Mucosa of descending colon (tissue), 3 donors: ENCODE measurements at regions not wholly inside any gene's neighbourhood (a gene's known extent, or its start where the extent isn't known, plus 50 kb on each side); places are given as distances from the start of the nearest gene placed in this dataset.

Experiments used
- ATAC-seq: fragments of 200-7000 bp; cut with Tn5 transposase; one replicate; pipeline ENCODE4 v1.9.1; 2020; ENCODE audit warnings: mild to moderate bottlenecking, moderate library complexity
- DNase-seq, 3 donors: peaks; one replicate each; pipeline ENCODE4 v3.0.0-alpha.2; 2020
- H3K36me3 ChIP-seq: fragments of 200-600 bp; one replicate; pipeline ENCODE4 v1.8.0; 2021; ENCODE audit warnings: low read depth, mild to moderate bottlenecking
- H3K4me1 ChIP-seq: fragments of 200-600 bp; one replicate; pipeline ENCODE4 v1.8.0; 2021; ENCODE audit warnings: low read depth, mild to moderate bottlenecking
- H3K4me3 ChIP-seq: fragments of 200-600 bp; one replicate; pipeline ENCODE4 v1.8.0; 2021; ENCODE audit warnings: mild to moderate bottlenecking
- H3K9me3 ChIP-seq: fragments of 200-600 bp; one replicate; pipeline ENCODE4 v1.8.0; 2021; ENCODE audit warnings: mild to moderate bottlenecking
- intact Hi-C, 2 donors: fragments of 100-400 bp; cut with DNase I in 1 of 2; cut with micrococcal nuclease in 1 of 2; formaldehyde crosslinking; loops; one replicate each; pipeline versions ENCODE4 v1.11.0 to v1.11.1; 2022; cut with DNase I, micrococcal nuclease
- TF ChIP-seq, protein P1 (sequence below): fragments of 200-600 bp; IDR thresholded peaks from one replicate; pipeline ENCODE4 v1.8.0; 2022; ENCODE audit warnings: antibody characterized with exemption, mild to moderate bottlenecking
- donor health status: DM: no; HTN: no; CAD: no; lungs with moderate emphysema.
- donor health status: DM: no; HTN: no; CAD: no.
- donor health status: DM: no; HTN: yes; CAD: no.

GRCh38 chr2:107069890-107070289 is 183.9 kb upstream of the ST6GAL2 start:
- Histone ChIP-seq H3K9me3 (no peaks in the 10 kb centered on the region), H3K4me3 (no peak overlapping the region), H3K36me3 (no peaks in the 10 kb centered on the region), H3K4me1 (peaks cover 11% of the 10 kb centered on the region)
- TF ChIP-seq, protein P1, sequence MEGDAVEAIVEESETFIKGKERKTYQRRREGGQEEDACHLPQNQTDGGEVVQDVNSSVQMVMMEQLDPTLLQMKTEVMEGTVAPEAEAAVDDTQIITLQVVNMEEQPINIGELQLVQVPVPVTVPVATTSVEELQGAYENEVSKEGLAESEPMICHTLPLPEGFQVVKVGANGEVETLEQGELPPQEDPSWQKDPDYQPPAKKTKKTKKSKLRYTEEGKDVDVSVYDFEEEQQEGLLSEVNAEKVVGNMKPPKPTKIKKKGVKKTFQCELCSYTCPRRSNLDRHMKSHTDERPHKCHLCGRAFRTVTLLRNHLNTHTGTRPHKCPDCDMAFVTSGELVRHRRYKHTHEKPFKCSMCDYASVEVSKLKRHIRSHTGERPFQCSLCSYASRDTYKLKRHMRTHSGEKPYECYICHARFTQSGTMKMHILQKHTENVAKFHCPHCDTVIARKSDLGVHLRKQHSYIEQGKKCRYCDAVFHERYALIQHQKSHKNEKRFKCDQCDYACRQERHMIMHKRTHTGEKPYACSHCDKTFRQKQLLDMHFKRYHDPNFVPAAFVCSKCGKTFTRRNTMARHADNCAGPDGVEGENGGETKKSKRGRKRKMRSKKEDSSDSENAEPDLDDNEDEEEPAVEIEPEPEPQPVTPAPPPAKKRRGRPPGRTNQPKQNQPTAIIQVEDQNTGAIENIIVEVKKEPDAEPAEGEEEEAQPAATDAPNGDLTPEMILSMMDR, result no peak
- ATAC-seq, result peak; percentile 71
- intact Hi-C loops, result no loop called here
- DNase-seq, result no peak

DNA sequence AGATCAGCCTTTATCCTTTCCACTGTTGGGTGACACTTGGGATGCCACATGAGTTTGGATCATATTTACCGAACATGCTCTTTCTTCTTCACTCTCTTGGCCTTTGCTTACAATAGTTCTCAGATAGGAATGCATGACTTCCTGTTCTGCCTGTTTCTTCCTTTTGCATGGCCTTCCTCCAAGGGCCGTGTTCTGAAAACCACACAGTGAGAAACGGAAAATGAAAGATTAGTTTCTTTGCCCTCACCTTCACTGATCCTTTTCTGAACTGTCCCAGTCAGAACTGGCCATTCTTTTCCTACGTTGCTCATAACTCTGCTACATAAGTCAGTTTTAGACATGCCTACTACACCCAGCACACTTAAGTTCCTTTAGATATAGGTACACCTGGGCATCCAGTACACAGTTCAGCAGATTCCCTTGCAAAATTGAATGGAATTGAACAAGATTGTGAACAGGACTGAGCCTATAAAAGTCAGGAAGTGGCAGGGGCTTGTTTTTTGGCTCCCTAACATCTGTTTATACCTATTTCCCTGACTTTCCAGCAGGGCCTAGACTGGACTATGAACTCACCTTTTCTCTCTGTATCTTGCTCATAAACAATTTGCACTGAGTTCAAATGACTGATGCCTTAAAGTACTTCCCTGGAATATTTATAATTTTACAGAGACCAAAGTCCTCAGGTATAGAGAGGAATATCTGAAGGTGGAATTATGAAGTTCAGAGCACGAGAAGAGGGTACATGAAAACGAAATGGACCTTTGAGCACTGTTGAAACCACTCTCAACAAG is 186.4 kb upstream of the ST6GAL2 start:
- Histone ChIP-seq H3K9me3 (no peaks in the 10 kb centered on the region), H3K36me3 (no peaks in the 10 kb centered on the region), H3K4me1 (peaks cover 11% of the 10 kb centered on the region), H3K4me3 (no peak overlapping the region)
- DNase-seq (peak in 1 of 3 donors; percentile 15), ATAC-seq (peak; percentile 68)
- TF ChIP-seq, protein P1, result no peak
- intact Hi-C loops, result no loop called here

GRCh38 chr2:107078584-107078983 is 192.6 kb upstream of the ST6GAL2 start:
- Histone ChIP-seq H3K9me3 (no peaks in the 10 kb centered on the region), H3K4me1 (no peaks in the 10 kb centered on the region), H3K4me3 (no peak overlapping the region), H3K36me3 (no peaks in the 10 kb centered on the region)
- intact Hi-C loops, result no loop called here
- no peak for ATAC-seq
- no peak for DNase-seq
- TF ChIP-seq, protein P1, result no peak

DNA sequence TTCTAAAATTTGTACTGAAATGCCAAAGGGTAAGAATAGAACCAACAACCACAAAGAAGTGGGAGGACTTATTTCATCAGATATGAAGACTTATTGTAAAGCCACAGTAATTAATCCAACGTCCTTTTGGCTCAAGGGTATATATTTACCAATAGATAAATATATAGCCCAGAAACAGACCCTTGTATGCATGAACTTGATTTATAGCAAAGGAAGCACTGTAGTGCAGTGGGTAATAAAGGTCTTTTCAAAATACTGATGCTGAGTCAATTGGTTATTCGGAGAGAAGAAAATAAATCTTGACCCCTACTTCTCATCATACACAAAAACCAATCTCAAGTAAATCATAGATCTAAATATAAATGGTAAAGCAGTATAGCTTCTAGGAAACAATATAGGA is 200.5 kb upstream of the ST6GAL2 start:
- no peaks in the 10 kb centered on the region for H3K4me1 ChIP-seq
- H3K9me3 ChIP-seq, result no peaks in the 10 kb centered on the region
- ATAC-seq (no peak), DNase-seq (no peak)
- H3K4me3 ChIP-seq, result no peak overlapping the region
- TF ChIP-seq, protein P1, result no peak
- no peaks in the 10 kb centered on the region for H3K36me3 ChIP-seq
- intact Hi-C loops, result no loop called here

- intact Hi-C loops, result no loop called here
- H3K4me1 ChIP-seq, result no peaks in the 10 kb centered on the region
- H3K36me3 ChIP-seq, result no peaks in the 10 kb centered on the region
- no peak for DNase-seq
- no peak overlapping the region for H3K4me3 ChIP-seq
- TF ChIP-seq, protein P1, result no peak
- ATAC-seq, result no peak
- H3K9me3 ChIP-seq, result no peaks in the 10 kb centered on the region
Measured at GRCh38 chr2:107088156-107088555, 202.2 kb upstream of the ST6GAL2 start.
